ENCODE measurements at regions not wholly inside any gene's neighbourhood (a gene's known extent, or its start where the extent isn't known, plus 50 kb on each side); places are given as distances from the start of the nearest gene placed in this dataset.

GRCh38 chr14:53701108-53701875 lies 255.3 kb downstream of the BMP4 start (continued):
- TF ChIP-seq, protein P1, sequence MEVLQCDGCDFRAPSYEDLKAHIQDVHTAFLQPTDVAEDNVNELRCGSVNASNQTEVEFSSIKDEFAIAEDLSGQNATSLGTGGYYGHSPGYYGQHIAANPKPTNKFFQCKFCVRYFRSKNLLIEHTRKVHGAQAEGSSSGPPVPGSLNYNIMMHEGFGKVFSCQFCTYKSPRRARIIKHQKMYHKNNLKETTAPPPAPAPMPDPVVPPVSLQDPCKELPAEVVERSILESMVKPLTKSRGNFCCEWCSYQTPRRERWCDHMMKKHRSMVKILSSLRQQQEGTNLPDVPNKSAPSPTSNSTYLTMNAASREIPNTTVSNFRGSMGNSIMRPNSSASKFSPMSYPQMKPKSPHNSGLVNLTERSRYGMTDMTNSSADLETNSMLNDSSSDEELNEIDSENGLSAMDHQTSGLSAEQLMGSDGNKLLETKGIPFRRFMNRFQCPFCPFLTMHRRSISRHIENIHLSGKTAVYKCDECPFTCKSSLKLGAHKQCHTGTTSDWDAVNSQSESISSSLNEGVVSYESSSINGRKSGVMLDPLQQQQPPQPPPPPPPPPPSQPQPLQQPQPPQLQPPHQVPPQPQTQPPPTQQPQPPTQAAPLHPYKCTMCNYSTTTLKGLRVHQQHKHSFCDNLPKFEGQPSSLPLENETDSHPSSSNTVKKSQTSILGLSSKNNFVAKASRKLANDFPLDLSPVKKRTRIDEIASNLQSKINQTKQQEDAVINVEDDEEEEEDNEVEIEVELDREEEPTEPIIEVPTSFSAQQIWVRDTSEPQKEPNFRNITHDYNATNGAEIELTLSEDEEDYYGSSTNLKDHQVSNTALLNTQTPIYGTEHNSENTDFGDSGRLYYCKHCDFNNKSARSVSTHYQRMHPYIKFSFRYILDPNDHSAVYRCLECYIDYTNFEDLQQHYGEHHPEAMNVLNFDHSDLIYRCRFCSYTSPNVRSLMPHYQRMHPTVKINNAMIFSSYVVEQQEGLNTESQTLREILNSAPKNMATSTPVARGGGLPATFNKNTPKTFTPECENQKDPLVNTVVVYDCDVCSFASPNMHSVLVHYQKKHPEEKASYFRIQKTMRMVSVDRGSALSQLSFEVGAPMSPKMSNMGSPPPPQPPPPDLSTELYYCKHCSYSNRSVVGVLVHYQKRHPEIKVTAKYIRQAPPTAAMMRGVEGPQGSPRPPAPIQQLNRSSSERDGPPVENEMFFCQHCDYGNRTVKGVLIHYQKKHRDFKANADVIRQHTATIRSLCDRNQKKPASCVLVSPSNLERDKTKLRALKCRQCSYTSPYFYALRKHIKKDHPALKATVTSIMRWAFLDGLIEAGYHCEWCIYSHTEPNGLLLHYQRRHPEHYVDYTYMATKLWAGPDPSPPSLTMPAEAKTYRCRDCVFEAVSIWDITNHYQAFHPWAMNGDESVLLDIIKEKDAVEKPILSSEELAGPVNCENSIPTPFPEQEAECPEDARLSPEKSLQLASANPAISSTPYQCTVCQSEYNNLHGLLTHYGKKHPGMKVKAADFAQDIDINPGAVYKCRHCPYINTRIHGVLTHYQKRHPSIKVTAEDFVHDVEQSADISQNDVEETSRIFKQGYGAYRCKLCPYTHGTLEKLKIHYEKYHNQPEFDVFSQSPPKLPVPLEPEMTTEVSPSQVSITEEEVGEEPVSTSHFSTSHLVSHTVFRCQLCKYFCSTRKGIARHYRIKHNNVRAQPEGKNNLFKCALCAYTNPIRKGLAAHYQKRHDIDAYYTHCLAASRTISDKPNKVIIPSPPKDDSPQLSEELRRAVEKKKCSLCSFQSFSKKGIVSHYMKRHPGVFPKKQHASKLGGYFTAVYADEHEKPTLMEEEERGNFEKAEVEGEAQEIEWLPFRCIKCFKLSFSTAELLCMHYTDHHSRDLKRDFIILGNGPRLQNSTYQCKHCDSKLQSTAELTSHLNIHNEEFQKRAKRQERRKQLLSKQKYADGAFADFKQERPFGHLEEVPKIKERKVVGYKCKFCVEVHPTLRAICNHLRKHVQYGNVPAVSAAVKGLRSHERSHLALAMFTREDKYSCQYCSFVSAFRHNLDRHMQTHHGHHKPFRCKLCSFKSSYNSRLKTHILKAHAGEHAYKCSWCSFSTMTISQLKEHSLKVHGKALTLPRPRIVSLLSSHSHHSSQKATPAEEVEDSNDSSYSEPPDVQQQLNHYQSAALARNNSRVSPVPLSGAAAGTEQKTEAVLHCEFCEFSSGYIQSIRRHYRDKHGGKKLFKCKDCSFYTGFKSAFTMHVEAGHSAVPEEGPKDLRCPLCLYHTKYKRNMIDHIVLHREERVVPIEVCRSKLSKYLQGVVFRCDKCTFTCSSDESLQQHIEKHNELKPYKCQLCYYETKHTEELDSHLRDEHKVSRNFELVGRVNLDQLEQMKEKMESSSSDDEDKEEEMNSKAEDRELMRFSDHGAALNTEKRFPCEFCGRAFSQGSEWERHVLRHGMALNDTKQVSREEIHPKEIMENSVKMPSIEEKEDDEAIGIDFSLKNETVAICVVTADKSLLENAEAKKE (CRISPR knock-in tag; IDR thresholded peaks at IDR 0.05): no peak
- TF ChIP-seq EZH2 (IDR thresholded peaks at IDR 0.05; ENCODE audit: low read depth, unreplicated experiment) (no peak), ZNF331 (CRISPR knock-in tag; IDR thresholded peaks at IDR 0.05; ENCODE audit: low read depth) (no peak), EZH2phosphoT487 (IDR thresholded peaks at IDR 0.05; ENCODE audit: unreplicated experiment) (no peak), ZNF114 (CRISPR knock-in tag; IDR thresholded peaks at IDR 0.05) (no peak), CTCF (conservative IDR thresholded peaks at IDR 0.05; ENCODE audit: low read depth in 2 of 2) (no peak)

All from GM23338 (cell line).